Astrocyte (in vitro differentiated cells and primary cell): ENCODE measurements at regions not wholly inside any gene's neighbourhood (a gene's known extent, or its start where the extent isn't known, plus 50 kb on each side); places are given as distances from the start of the nearest gene placed in this dataset.

ENCODE experiments used
- CTCF ChIP-seq: IDR thresholded peaks from 2 replicates; pipeline ENCODE4 v1.5.1; 2011; ENCODE audit warnings: low read depth, mild to moderate bottlenecking, inconsistent platforms, low read length, moderate library complexity; ENCODE audit not compliant: insufficient read depth
- EZH2 ChIP-seq: IDR thresholded peaks from 2 replicates; pipeline ENCODE4 v1.6.1; 2012; ENCODE audit warnings: mild to moderate bottlenecking, low read length, inconsistent platforms; ENCODE audit not compliant: insufficient read depth

- TF ChIP-seq CTCF = no peak
- no peak for TF ChIP-seq EZH2
These were observed 235.6 kb upstream of the TGFBR2 start for GRCh38 chr3:30370681-30371271.
